ENCODE measurements at regions not wholly inside any gene's neighbourhood (a gene's known extent, or its start where the extent isn't known, plus 50 kb on each side); places are given as distances from the start of the nearest gene placed in this dataset.

DNA sequence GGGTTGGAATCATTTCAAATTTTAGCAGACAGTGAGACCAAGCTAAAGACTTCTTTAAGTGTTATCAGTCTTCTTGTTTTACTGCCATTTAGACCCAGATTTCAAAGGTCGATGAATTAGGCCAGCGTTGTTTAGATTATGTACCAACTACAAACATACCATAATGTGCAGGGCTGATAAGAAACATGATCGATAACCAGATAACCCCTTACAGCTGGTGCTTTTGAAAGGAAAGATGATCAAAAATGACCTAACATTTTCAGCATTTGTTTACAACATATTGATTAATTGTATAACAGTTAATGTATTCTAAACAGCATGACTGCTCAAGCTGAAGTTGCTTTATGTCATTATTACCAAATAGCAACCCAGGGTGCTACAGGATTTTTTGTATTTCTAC is 400.4 kb upstream of the FAM241A start:
- TF ChIP-seq, protein P1, sequence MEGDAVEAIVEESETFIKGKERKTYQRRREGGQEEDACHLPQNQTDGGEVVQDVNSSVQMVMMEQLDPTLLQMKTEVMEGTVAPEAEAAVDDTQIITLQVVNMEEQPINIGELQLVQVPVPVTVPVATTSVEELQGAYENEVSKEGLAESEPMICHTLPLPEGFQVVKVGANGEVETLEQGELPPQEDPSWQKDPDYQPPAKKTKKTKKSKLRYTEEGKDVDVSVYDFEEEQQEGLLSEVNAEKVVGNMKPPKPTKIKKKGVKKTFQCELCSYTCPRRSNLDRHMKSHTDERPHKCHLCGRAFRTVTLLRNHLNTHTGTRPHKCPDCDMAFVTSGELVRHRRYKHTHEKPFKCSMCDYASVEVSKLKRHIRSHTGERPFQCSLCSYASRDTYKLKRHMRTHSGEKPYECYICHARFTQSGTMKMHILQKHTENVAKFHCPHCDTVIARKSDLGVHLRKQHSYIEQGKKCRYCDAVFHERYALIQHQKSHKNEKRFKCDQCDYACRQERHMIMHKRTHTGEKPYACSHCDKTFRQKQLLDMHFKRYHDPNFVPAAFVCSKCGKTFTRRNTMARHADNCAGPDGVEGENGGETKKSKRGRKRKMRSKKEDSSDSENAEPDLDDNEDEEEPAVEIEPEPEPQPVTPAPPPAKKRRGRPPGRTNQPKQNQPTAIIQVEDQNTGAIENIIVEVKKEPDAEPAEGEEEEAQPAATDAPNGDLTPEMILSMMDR (IDR thresholded peaks at IDR 0.05), result no peak
- TF ChIP-seq POLR2A (IDR thresholded peaks at IDR 0.05) (no peak), EP300 (IDR thresholded peaks at IDR 0.05) (no peak)
